SK-N-SH treated with all-trans-retinoic acid at 6 μM for 48 hours (cell line): ENCODE measurements at regions not wholly inside any gene's neighbourhood (a gene's known extent, or its start where the extent isn't known, plus 50 kb on each side); places are given as distances from the start of the nearest gene placed in this dataset.

Experiments used
- ARNTL ChIP-seq: fragments of 450-650 bp; formaldehyde crosslinking; IDR thresholded peaks from 2 replicates; pipeline ENCODE4 v1.5.0; 2020; ENCODE audit warnings: low read depth, mild to moderate bottlenecking, moderate library complexity, borderline replicate concordance
- CREB5 ChIP-seq: fragments of 250-450 bp; sonication (Bioruptor Pico); IDR thresholded peaks from 2 replicates; pipeline ENCODE4 v1.5.1; 2020; ENCODE audit warnings: low read depth, mild to moderate bottlenecking, moderate library complexity
- CSDC2 ChIP-seq: fragments of 250-450 bp; sonication (Bioruptor Pico); IDR thresholded peaks from 2 replicates; pipeline ENCODE4 v1.5.0; 2020; ENCODE audit warnings: mild to moderate bottlenecking, moderate library complexity
- CSRNP3 ChIP-seq: fragments of 250-450 bp; sonication (Bioruptor Pico); IDR thresholded peaks from 2 replicates; pipeline ENCODE4 v1.5.1; 2021; ENCODE audit warnings: mild to moderate bottlenecking, moderate library complexity
- PATZ1 ChIP-seq: fragments of 250-450 bp; sonication (Bioruptor Pico); IDR thresholded peaks from 2 replicates; pipeline ENCODE4 v1.8.0; 2020; ENCODE audit warnings: mild to moderate bottlenecking, moderate library complexity, borderline replicate concordance
- ZFP30 ChIP-seq: fragments of 450-650 bp; formaldehyde crosslinking; IDR thresholded peaks from 2 replicates; pipeline ENCODE4 v1.5.0; 2022; ENCODE audit warnings: mild to moderate bottlenecking, moderate library complexity

- no peak for TF ChIP-seq PATZ1 (CRISPR knock-in tag)
- TF ChIP-seq CSRNP3 (CRISPR knock-in tag): no peak
- no peak for TF ChIP-seq CSDC2 (CRISPR knock-in tag)
- no peak for TF ChIP-seq ZFP30 (CRISPR knock-in tag)
- TF ChIP-seq ARNTL (CRISPR knock-in tag): no peak
- no peak for TF ChIP-seq CREB5 (CRISPR knock-in tag)
Observed at GRCh38 chr1:209500993-209501392, 82.5 kb upstream of the CAMK1G start.
